ENCODE measurements at regions not wholly inside any gene's neighbourhood (a gene's known extent, or its start where the extent isn't known, plus 50 kb on each side); places are given as distances from the start of the nearest gene placed in this dataset.
A peak's percentile ranks its signal among the peaks of the same experiment; 100 is the strongest.

- no peak for TF ChIP-seq ZBTB10 (CRISPR knock-in tag; IDR thresholded peaks at IDR 0.05; ENCODE audit: borderline replicate concordance)
- TF ChIP-seq MATR3 (CRISPR knock-in tag; IDR thresholded peaks at IDR 0.05) = no peak
- TF ChIP-seq ZNF674 (CRISPR knock-in tag; IDR thresholded peaks at IDR 0.05; ENCODE audit: low read depth) = no peak
- peak; percentile 50; the same call in 1 of the 2 replicates for TF ChIP-seq GATAD2A (CRISPR knock-in tag; IDR thresholded peaks at IDR 0.05)
- TF ChIP-seq GTF3A (CRISPR knock-in tag; conservative IDR thresholded peaks at IDR 0.05) = no peak
- no peak for TF ChIP-seq SP5 (CRISPR knock-in tag; IDR thresholded peaks at IDR 0.05; ENCODE audit: borderline replicate concordance, low read depth)
- no peak for TF ChIP-seq CCDC6 (CRISPR knock-in tag; IDR thresholded peaks at IDR 0.05)
- TF ChIP-seq ZNF362 (CRISPR knock-in tag; IDR thresholded peaks at IDR 0.05; ENCODE audit: borderline replicate concordance) = peak; percentile 67; the same call in 1 of the 2 replicates
- no peak for TF ChIP-seq HDAC2 (CRISPR knock-in tag; IDR thresholded peaks at IDR 0.05)
- no peak for TF ChIP-seq MBD4 (IDR thresholded peaks at IDR 0.05; ENCODE audit: borderline replicate concordance, low read length)
- no peak for TF ChIP-seq ZNF564 (CRISPR knock-in tag; IDR thresholded peaks at IDR 0.05)
- no peak for TF ChIP-seq MTF2 (CRISPR knock-in tag; IDR thresholded peaks at IDR 0.05; ENCODE audit: borderline replicate concordance)
- TF ChIP-seq THAP7 (CRISPR knock-in tag; IDR thresholded peaks at IDR 0.05) = no peak
- TF ChIP-seq NKX3-1 (CRISPR knock-in tag; IDR thresholded peaks at IDR 0.05) = no peak
- TF ChIP-seq ZNF264 (CRISPR knock-in tag; IDR thresholded peaks at IDR 0.05) = no peak
- no peak for TF ChIP-seq ZNF282 (IDR thresholded peaks at IDR 0.05; ENCODE audit: partially characterized antibody)
- no peak for TF ChIP-seq CERS6 (CRISPR knock-in tag; IDR thresholded peaks at IDR 0.05)
- TF ChIP-seq SMAD9 (CRISPR knock-in tag; IDR thresholded peaks at IDR 0.05) = no peak
- TF ChIP-seq SRF (IDR thresholded peaks at IDR 0.05; ENCODE audit: low read depth, low read length) = no peak
- no peak for TF ChIP-seq ATF1 (CRISPR knock-in tag; IDR thresholded peaks at IDR 0.05)
- 0 out of 2 replicates have a peak, but pooled peaks have one; percentile 24 for TF ChIP-seq SAP130 (CRISPR knock-in tag; IDR thresholded peaks at IDR 0.05; ENCODE audit: low read depth)
- no peak for TF ChIP-seq FOXO1 (CRISPR knock-in tag; IDR thresholded peaks at IDR 0.05)
- TF ChIP-seq ZNF317 (CRISPR knock-in tag; IDR thresholded peaks at IDR 0.05) = no peak
- TF ChIP-seq TARDBP (CRISPR knock-in tag; IDR thresholded peaks at IDR 0.05) = no peak
- no peak for TF ChIP-seq ATM (IDR thresholded peaks at IDR 0.05; ENCODE audit: borderline replicate concordance)
- no peak for TF ChIP-seq ZNF839 (CRISPR knock-in tag; IDR thresholded peaks at IDR 0.05; ENCODE audit: borderline replicate concordance)
- no peak for TF ChIP-seq ZNF75D (CRISPR knock-in tag; IDR thresholded peaks at IDR 0.05; ENCODE audit: borderline replicate concordance)
- no peak for TF ChIP-seq ZNF251 (CRISPR knock-in tag; IDR thresholded peaks at IDR 0.05)
Observed at GRCh38 chr7:17126413-17127268, 171.8 kb upstream of the AHR start (continued).

Measured in HepG2 (cell line).